ENCODE measurements at regions not wholly inside any gene's neighbourhood (a gene's known extent, or its start where the extent isn't known, plus 50 kb on each side); places are given as distances from the start of the nearest gene placed in this dataset.

GRCh38 chr11:38481391-38481790, 1883.4 kb upstream of the RAG2 start:
- no peak for FAIRE-seq
- in situ Hi-C loops (cut with HindIII; ENCODE audit: extremely low pct_ligation_motif_present, low pct_unique_long_range_greater_than_20kb) (no loop called here), intact Hi-C loops (cut with micrococcal nuclease; ENCODE audit: unreplicated experiment) (no loop called here)
- H3K4me2 ChIP-seq (ENCODE audit: low read depth, low read length): no peak overlapping the region
- no peak overlapping the region for H3K27ac ChIP-seq (ENCODE audit: extremely low read length, insufficient read depth, low read length)
- BruUV-seq (replicated peaks): no TSS peak
- H3K9me3 ChIP-seq (ENCODE audit: low read length): peaks cover 6% of the 10 kb centered on the region; the same call in 1 of the 2 replicates
- 11% methylated on average over 5 of the region's 12 CpGs for WGBS (ENCODE audit: low lambda C conversion rate)
- ATAC-seq: no peak
- POLR2A ChIA-PET: no interaction called here
- no peaks in the 10 kb centered on the region for H3K36me3 ChIP-seq (replicated peaks in 1 of 2; ENCODE audit: control insufficient read depth in 1 of 2, insufficient read depth in 2 of 2, low read length in 2 of 2)
- no peak overlapping the region for H3K9ac ChIP-seq (ENCODE audit: insufficient read depth, low read depth, low read length)
- TF ChIP-seq ZFY (CRISPR knock-in tag; IDR thresholded peaks at IDR 0.05): no peak
- no peak for TF ChIP-seq ZNF713 (CRISPR knock-in tag; IDR thresholded peaks at IDR 0.05)
- no peak for TF ChIP-seq GLI4 (CRISPR knock-in tag; IDR thresholded peaks at IDR 0.05; ENCODE audit: borderline replicate concordance)
- no peak for TF ChIP-seq POGZ (CRISPR knock-in tag; IDR thresholded peaks at IDR 0.05)
- no peak for TF ChIP-seq ZNF569 (CRISPR knock-in tag; IDR thresholded peaks at IDR 0.05; ENCODE audit: borderline replicate concordance)
- TF ChIP-seq MYNN (CRISPR knock-in tag; IDR thresholded peaks at IDR 0.05; ENCODE audit: low read depth): no peak
- no peak overlapping the region for H3K4me3 ChIP-seq (replicated peaks in 1 of 3; ENCODE audit: insufficient read depth in 1 of 3, low read depth in 2 of 3, low read length in 3 of 3)
- no peaks in the 10 kb centered on the region for H3K4me1 ChIP-seq (ENCODE audit: insufficient read depth, low read length)
- H4K20me1 ChIP-seq (ENCODE audit: insufficient read depth, low read length): no peaks in the 10 kb centered on the region
- H3K27me3 ChIP-seq (ENCODE audit: control insufficient read depth in 1 of 2, insufficient read depth in 2 of 2, low read length in 2 of 2): no peaks in the 10 kb centered on the region
- no peak overlapping the region for H2AFZ ChIP-seq (ENCODE audit: low read length)
- CTCF ChIA-PET (ENCODE audit: low intra/inter-chr PET ratio, low total read pairs): no interaction called here
- no peak for DNase-seq (ENCODE audit: low spot score)
- H3K79me2 ChIP-seq (ENCODE audit: insufficient read depth, low read length): no peaks in the 10 kb centered on the region

- Histone ChIP-seq H3K27ac (ENCODE audit: extremely low read length, insufficient read depth, low read length) (no peak overlapping the region), H3K4me1 (ENCODE audit: insufficient read depth, low read length) (no peaks in the 10 kb centered on the region), H3K36me3 (replicated peaks in 1 of 2; ENCODE audit: control insufficient read depth in 1 of 2, insufficient read depth in 2 of 2, low read length in 2 of 2) (no peaks in the 10 kb centered on the region), H3K4me3 (replicated peaks in 1 of 3; ENCODE audit: insufficient read depth in 1 of 3, low read depth in 2 of 3, low read length in 3 of 3) (no peak overlapping the region), H3K9ac (ENCODE audit: insufficient read depth, low read depth, low read length) (no peak overlapping the region), H3K9me3 (ENCODE audit: low read length) (no peaks in the 10 kb centered on the region; the same call in 1 of the 2 replicates), H3K4me2 (ENCODE audit: low read depth, low read length) (no peak overlapping the region), H3K27me3 (ENCODE audit: control insufficient read depth in 1 of 2, insufficient read depth in 2 of 2, low read length in 2 of 2) (no peaks in the 10 kb centered on the region), H3K79me2 (ENCODE audit: insufficient read depth, low read length) (no peaks in the 10 kb centered on the region), H2AFZ (ENCODE audit: low read length) (no peak overlapping the region), H4K20me1 (ENCODE audit: insufficient read depth, low read length) (no peaks in the 10 kb centered on the region)
- ChIA-PET POLR2A (no interaction called here), CTCF (ENCODE audit: low intra/inter-chr PET ratio, low total read pairs) (no interaction called here)
- 0% methylated on average over 3 of the region's 3 CpGs for WGBS (ENCODE audit: low lambda C conversion rate)
- FAIRE-seq (no peak), ATAC-seq (no peak), DNase-seq (ENCODE audit: low spot score) (no peak)
- BruUV-seq (replicated peaks): no TSS peak
- intact Hi-C loops (cut with micrococcal nuclease; ENCODE audit: unreplicated experiment): no loop called here
- in situ Hi-C loops (cut with HindIII; ENCODE audit: extremely low pct_ligation_motif_present, low pct_unique_long_range_greater_than_20kb): no loop called here
- TF ChIP-seq ZBTB33 (CRISPR knock-in tag; IDR thresholded peaks at IDR 0.05) (no peak), ZNF672 (CRISPR knock-in tag; IDR thresholded peaks at IDR 0.05) (no peak), ZBTB21 (CRISPR knock-in tag; IDR thresholded peaks at IDR 0.05) (no peak), ZNF589 (CRISPR knock-in tag; conservative IDR thresholded peaks at IDR 0.05) (no peak), ISX (CRISPR knock-in tag; conservative IDR thresholded peaks at IDR 0.05) (no peak), ZNF317 (CRISPR knock-in tag; IDR thresholded peaks at IDR 0.05) (no peak), ETV6 (CRISPR knock-in tag; conservative IDR thresholded peaks at IDR 0.05) (no peak), YEATS2 (CRISPR knock-in tag; IDR thresholded peaks at IDR 0.05; ENCODE audit: borderline replicate concordance) (no peak), MTA3 (CRISPR knock-in tag; IDR thresholded peaks at IDR 0.05) (no peak), DMTF1 (CRISPR knock-in tag; IDR thresholded peaks at IDR 0.05) (no peak), ZNF879 (CRISPR knock-in tag; IDR thresholded peaks at IDR 0.05) (no peak)
Observed at GRCh38 chr11:38476808-38477575, 1879.0 kb upstream of the RAG2 start.

Measured in HepG2 (cell line).